BJ (cell line): ENCODE measurements at regions not wholly inside any gene's neighbourhood (a gene's known extent, or its start where the extent isn't known, plus 50 kb on each side); places are given as distances from the start of the nearest gene placed in this dataset.

Source experiments
- CTCF ChIA-PET: fragments of 350-600 bp; formaldehyde crosslinking; extraction: SDS; loops from one replicate; lab custom pipeline; 2021; ENCODE audit warnings: antibody characterized with exemption, inconsistent platforms; lab: Yijun Ruan, JAX
- POLR2A ChIA-PET: fragments of 300-600 bp; sonication (Branson Sonifier 250); formaldehyde crosslinking; extraction: SDS; loops from one replicate; lab custom pipeline; 2021; ENCODE audit warnings: antibody characterized with exemption; lab: Charles Lee
- DNase-seq: peaks from one replicate; pipeline ENCODE4 v3.0.0-alpha.2; 2011; ENCODE audit warnings: low read depth
- H3K27me3 ChIP-seq: 2 replicates; pipeline ENCODE4 v1.6.0; 2011; ENCODE audit warnings: low read length; ENCODE audit not compliant: control insufficient read depth, insufficient read depth
- H3K36me3 ChIP-seq: 2 replicates; pipeline ENCODE4 v1.5.1; 2011; ENCODE audit warnings: low read length; ENCODE audit not compliant: control insufficient read depth, insufficient read depth
- H3K4me3 ChIP-seq: 2 replicates; pipeline ENCODE4 v1.5.1; 2011; ENCODE audit warnings: low read depth, mild to moderate bottlenecking, control low read depth, low read length
- TF ChIP-seq, protein P1 (sequence below): IDR thresholded peaks from 2 replicates; pipeline ENCODE4 v1.5.1; 2011; ENCODE audit warnings: low read depth, mild to moderate bottlenecking, control low read depth, inconsistent platforms, low read length, moderate library complexity; ENCODE audit not compliant: insufficient read depth

DNA sequence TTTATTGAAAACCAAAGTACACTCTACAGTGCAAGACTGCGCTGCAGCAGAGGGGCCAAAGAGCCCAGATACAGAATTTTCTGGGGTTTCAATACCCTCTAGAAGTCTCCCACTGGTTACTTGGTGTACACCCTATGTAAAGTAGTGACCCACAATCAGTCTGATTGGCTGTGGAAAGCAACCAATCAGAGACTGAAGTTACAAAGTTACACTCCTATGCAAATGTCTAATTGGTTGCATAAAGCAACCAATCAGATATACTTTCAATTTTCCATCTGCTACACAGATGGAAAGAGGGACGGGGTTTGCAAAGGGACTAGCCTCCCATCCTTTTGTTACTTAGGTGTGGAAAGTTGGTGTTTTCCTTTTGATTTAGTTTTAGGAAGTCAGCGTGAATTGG, 198.9 kb upstream of the SH3BP4 start:
- Histone ChIP-seq H3K4me3 (no peak overlapping the region), H3K36me3 (no peaks in the 10 kb centered on the region), H3K27me3 (no peaks in the 10 kb centered on the region)
- no peak for DNase-seq
- ChIA-PET CTCF (no interaction called here), POLR2A (no interaction called here)
- TF ChIP-seq, protein P1, sequence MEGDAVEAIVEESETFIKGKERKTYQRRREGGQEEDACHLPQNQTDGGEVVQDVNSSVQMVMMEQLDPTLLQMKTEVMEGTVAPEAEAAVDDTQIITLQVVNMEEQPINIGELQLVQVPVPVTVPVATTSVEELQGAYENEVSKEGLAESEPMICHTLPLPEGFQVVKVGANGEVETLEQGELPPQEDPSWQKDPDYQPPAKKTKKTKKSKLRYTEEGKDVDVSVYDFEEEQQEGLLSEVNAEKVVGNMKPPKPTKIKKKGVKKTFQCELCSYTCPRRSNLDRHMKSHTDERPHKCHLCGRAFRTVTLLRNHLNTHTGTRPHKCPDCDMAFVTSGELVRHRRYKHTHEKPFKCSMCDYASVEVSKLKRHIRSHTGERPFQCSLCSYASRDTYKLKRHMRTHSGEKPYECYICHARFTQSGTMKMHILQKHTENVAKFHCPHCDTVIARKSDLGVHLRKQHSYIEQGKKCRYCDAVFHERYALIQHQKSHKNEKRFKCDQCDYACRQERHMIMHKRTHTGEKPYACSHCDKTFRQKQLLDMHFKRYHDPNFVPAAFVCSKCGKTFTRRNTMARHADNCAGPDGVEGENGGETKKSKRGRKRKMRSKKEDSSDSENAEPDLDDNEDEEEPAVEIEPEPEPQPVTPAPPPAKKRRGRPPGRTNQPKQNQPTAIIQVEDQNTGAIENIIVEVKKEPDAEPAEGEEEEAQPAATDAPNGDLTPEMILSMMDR: no peak

DNA sequence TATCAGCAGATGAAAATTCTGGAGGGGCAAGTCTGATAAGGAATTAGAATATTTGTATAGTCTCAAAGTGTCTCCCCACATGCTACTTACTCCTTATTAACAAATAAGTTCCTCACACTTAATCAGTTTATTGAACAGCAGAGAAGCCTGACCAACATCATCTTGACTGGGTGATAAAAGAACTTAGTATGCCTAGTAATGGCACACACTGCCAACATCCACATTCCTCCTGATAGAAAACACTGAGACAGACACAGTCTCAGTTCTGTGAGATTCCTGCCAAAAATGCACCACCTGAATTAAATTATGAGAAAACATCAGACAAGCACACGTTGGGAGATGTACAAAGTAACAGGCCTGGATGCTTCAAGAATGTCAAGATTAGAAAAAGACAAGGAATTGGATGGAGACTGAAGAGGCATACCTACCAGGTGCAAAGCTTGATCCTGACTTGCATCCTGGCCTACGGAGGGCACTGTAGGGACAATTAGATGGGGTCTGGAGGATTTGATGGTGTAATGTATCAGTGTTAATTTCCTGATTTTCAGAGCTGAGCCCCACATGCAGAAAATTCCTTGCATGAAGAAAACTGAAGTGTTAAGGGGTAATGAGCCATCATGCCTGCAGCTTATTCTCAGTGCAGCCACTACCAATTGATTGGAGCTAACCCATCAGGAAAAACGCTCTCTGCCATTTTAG, 200.4 kb upstream of the SH3BP4 start:
- Histone ChIP-seq H3K36me3 (no peaks in the 10 kb centered on the region), H3K4me3 (no peak overlapping the region), H3K27me3 (no peaks in the 10 kb centered on the region)
- CTCF ChIA-PET: interaction anchor here (0.8 kb wide), 1 partner anchor 83 kb away, joined by 3 read pairs; no protein-coding TSS in a partner anchor
- TF ChIP-seq, protein P1: no peak
- no peak for DNase-seq
- POLR2A ChIA-PET: interaction anchor here (0.7 kb wide), 1 partner anchor 107 kb away, joined by 3 read pairs; no protein-coding TSS in a partner anchor

DNA sequence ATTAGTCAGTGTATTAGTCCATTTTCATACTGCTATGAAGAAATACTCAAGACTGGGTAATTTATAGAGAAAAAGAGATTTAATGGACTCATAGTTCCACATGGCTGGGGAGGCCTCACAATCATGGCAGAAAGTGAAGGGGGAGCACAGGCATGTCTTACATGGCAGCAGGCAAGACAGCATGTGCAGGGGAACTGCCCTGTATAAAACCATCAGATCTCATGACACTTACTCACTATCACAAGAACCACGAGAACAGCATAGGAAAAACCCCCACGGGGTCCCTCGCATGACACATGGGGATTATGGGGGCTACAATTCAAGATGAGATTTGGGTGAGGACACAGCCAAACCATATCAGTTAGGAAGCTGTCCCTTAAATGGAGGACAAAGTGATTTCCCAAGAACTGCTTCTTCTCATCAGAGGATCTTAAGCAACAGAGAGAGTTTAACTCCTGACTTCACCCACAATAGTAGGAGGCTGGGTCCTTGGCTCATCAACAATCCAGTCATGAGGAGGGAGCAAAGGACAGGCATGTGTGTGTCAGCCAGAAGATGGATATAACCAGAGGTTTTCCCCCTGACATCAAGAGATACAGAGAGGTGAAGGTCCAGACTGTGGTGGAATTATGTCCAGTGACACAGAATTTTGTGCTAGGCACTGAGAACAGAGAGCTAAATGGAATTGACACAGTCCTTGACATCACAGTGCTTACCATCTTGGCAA, 203.8 kb upstream of the SH3BP4 start:
- Histone ChIP-seq H3K36me3 (no peaks in the 10 kb centered on the region), H3K27me3 (no peaks in the 10 kb centered on the region), H3K4me3 (no peak overlapping the region)
- TF ChIP-seq, protein P1: no peak
- ChIA-PET POLR2A (no interaction called here), CTCF (interaction anchor here (0.6 kb wide), 1 partner anchor 140 kb away, joined by 4 read pairs; no protein-coding TSS in a partner anchor)
- DNase-seq: no peak

DNA sequence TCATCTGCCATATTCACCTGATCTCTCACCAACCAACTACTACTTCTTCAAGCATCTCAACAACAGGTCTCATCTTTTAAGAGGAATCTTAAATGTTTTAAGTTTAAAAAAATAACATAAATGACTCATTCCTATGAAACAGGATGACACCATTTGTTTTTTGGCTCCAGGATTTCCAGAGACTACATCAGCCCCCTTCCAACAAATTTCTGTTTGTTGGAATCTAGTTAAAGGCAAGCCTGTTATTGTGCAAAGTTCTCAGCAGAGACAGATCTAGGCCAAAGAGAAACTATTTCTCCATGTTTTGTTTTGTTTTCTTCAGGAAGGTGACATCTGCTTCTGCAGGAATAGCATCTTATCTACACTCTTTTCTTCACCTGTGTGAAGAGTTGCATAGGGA, 204.8 kb upstream of the SH3BP4 start:
- DNase-seq: peak; percentile 48

DNA sequence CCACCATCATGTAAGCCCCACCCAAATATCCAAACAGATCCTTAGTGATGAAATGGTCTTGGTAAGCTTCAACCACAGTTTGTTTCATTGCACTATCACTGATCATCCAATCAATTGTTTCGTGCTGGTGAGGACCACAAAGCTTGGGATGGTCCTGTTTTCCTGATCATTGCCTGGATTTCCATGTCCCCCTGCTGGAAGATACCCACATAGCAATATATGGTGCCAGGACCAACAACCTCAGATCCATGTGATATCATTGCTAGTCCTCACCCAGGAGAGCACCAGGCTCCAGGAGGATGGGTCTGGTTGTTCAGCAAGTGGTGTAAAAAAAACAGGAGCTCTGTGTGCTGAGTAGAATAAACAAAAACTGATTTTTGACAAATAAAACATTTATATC, 206.5 kb upstream of the SH3BP4 start:
- TF ChIP-seq, protein P1: no peak
- Histone ChIP-seq H3K4me3 (no peak overlapping the region), H3K27me3 (no peaks in the 10 kb centered on the region), H3K36me3 (no peaks in the 10 kb centered on the region)
- ChIA-PET CTCF (interaction anchor here (1.3 to 2.4 kb wide), 3 partner anchors 9 to 67 kb away, joined by 3 to 6 read pairs (median 5); no protein-coding TSS in a partner anchor), POLR2A (no interaction called here)
- DNase-seq: no peak

More for the DNA sequence above, 204.8 kb upstream of the SH3BP4 start:
- H3K36me3 ChIP-seq: no peaks in the 10 kb centered on the region
- TF ChIP-seq, protein P1: no peak
- CTCF ChIA-PET: no interaction called here
- POLR2A ChIA-PET: no interaction called here
- no peaks in the 10 kb centered on the region for H3K27me3 ChIP-seq
- H3K4me3 ChIP-seq: no peak overlapping the region
